ENCODE measurements at regions not wholly inside any gene's neighbourhood (a gene's known extent, or its start where the extent isn't known, plus 50 kb on each side); places are given as distances from the start of the nearest gene placed in this dataset.

DNA sequence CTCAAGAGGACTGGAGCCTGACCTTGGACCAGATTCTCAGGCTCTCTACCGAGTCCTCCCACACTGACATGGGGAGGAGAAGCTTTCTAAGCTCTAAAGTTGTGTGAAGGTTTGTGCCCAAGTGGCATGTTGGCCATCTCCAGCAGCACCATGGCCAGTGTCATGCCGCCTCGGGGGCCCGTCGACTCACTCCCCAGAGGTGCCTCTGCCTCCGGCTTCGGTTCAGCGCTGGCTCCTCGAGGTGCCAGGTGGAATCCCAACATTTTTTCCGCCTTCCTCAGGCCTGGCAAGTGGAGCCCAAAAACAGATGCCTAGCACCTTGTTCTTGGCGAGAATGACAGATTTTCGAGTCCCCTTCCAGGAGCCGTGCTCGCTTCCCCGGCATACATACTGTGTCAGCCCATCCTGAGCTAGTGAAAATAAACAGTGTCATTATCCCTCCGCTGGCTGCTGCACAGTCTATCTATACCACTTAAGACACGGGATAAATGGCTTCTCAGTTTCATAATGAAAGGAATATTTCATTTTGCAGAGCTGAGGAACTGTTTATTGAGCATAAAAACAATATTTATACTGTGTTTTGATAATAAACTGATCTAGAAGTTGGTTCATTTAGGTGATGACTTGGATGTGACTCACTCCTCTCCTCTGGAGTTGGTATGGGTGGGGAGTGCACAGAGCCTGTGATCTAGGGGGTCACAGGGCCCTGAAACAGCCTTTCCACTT lies 328.5 kb upstream of the TLE3 start:
- no peak for DNase-seq (ENCODE audit: low read depth)

DNA sequence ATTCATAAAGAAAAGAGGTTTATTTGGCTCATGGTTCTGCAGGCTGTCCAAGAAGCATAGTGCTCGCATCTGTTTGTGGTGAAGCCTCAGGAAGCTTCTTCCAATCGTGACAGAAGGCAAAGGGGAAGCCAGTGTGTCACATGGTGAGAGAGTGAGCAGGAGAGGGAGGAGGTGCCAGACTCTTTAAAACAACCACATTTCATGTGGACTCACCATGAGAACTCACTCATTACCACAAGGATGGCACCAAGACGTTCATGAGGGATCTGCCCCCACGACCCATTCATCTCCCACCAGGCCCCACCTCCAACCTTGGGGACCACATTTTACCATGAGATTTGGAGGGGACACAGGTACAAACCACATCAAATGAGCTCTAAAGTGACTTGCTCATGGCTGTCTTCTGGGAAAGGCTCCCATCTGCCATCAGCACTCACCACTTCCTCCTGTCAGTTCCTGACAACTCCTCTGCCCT lies 327.3 kb upstream of the TLE3 start:
- no peak for DNase-seq (ENCODE audit: low read depth)

DNA sequence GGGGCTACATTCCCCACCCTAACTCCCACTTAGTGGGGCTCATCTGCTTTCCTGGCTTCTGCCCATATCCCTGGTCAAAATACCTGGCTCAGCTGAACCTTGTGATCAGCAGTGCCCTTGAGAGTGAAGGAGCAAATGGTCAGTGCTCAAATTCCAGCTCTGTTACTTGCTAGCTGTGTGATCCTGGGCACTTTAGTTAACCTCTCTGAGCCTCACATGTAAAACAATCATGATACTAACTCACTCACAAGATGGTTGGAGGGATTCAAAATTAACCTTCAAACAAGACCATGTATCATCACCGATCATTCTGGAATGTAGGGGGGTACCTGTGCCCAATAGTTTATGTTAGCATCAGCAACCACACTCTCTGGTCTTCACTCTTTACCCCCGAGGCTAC lies 325.6 kb upstream of the TLE3 start:
- no peak for DNase-seq (ENCODE audit: low read depth)

DNA sequence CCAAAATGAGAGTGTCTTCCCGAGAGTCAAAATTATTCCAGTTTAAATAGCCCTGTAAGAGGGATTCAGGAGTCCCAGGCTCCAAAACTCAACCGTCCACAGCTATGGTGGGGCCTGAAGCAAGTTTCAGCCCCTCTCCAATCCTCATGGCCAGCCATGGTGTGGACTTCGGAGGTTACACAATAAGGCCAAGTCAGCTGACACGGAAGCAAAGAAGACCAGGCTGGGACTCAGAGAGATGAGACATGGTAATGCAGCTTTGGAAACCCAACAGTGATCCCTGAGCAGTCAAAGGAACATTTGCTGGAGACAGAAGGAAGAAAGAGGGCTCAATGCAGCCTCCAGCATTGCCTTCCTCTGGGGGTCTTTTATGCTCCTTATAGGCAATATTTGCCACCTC lies 324.6 kb upstream of the TLE3 start:
- DNase-seq (ENCODE audit: low read depth), result no peak

DNA sequence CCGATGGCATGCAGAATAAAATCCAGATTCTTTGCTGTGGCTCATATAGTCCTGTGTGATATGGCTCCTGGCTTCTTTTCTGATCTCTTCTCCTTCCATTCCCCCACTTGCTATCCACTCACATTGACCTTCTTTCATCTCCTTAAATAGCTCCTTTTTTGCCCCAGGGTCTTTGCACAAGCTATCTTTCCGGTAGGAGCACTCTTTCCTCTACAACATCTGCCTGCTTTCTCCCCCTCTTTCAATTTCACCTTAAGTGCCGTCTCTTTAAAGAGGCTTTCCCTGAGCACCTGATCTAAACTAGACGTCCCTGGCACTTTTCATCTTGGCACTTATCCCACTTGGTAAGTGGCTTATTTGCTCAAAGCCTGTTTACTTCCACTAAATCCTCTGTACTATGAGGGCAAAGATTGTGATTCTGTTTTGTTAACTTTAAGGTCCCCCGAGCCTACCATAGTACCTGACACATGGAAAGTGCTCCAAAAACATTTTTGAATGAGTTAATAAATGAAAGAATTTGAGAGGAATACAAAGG lies 323.3 kb upstream of the TLE3 start:
- no peak for DNase-seq (ENCODE audit: low read depth)

DNA sequence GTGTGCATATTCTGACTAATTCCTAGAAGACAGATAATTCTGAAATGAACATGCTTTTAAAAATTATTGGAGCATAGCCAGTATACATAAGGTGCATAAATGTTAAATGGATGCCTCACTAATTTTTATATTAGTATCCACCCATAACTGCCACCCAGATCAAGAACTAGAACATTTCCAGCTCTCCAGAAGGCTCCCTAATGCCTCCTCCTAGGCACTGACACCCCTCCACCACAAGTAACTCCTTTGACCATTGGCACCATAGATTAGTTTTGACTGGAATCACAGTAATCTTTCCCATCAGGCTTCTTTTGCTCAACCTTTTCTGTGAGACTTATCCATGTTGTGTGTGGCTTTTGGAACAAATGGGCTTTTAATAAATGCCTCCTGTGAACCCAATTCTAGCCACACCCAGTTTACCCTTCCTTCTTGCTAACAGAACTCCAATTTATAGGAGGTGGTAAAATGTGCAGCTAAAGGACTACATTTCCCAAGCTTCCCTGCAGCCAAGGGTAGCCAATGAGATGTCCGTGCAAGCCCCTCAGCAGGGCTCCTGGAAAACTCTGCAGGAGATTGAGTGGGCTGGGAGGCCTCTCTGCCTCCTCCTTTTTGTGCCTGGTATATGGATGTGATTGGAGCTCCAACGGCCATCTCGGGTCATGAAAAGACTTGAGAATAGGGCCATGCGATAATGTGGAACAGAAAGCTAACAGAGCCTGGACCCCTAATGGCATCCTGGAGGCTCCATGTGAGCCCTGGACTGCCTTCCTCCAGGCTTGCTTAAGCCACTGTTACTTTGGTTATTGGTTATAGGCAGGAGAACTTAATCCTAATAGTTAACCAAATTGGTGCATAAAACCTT lies 322.6 kb upstream of the TLE3 start:
- DNase-seq (ENCODE audit: low read depth), result no peak

DNA sequence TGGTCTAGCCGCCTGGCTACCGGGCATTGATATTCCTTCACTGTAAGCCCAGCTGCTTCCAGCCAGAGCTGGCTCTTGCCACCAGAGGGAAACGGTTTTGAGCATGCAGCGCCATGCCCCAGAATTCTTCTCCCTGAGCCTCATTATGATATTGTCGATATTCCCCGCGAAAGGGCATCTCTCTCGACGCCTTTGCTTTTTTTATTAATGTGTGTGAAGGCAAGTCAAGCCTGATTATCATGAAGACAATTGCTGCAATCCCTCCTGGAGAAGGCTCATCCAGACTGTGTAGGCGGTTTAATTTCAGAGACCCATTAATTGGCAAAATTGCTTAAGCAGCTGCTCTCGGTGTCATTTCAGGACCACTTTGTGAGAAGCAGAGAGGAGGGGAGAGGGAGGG lies 321.2 kb upstream of the TLE3 start:
- DNase-seq (ENCODE audit: low read depth), result no peak

DNA sequence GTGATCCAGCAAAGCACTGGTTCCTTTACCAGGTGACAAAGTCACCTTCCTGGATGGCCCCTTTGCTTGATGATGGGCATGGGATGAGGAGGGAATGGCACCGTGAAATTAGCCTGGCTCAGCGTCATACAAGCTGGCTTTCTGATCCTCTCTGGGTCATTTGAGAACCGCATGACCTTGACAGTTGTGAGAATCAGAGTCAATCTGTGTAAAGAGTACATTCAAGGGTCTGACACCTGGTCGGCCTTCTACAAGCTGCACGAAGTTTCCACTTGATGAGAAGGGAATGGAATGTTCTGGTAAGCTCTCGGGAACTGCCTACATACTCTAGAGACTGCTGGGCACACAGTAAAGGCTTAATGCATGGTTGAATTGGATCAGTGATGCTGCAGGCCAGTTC lies 319.8 kb upstream of the TLE3 start:
- DNase-seq (ENCODE audit: low read depth), result no peak

DNA sequence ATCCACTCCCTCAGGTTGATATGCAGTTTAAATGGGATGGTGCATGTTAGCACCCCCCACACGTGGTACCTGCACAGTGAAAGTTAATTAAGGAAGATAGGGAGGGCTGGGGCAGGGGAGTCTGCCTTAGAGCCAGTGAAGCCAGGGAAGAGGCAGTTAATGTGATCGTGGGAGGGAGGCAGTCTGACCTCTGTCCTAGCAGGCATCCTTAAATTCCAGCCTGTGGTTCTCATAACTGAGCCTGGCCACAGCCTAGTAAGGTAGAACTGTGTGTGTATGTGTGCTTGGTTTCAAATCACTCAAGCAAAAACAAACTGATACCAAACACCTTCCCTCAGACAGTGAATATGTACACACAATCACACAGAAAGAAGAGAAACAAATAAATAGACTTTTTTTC lies 319.1 kb upstream of the TLE3 start:
- DNase-seq (ENCODE audit: low read depth), result no peak

DNA sequence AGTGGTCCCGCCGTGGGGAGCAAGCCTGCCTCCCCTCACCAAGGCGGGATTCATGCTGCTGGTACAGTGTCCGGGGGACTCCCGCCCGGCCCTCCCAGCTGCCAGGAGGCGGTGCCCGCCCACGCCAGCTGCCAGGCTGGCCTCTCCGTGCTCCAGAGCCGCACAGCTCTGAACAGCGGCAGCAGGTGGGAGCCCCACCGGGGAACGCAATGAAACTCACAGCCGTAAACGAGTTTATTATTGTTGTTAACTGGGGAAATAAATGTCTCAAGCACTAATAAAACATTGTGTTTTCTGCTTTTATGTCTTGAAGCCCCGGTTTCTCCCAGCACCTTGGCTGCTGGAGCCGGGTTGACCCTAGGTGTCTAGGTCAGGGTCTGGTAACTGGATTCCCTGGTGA lies 317.7 kb upstream of the TLE3 start:
- no peak for DNase-seq (ENCODE audit: low read depth)

DNA sequence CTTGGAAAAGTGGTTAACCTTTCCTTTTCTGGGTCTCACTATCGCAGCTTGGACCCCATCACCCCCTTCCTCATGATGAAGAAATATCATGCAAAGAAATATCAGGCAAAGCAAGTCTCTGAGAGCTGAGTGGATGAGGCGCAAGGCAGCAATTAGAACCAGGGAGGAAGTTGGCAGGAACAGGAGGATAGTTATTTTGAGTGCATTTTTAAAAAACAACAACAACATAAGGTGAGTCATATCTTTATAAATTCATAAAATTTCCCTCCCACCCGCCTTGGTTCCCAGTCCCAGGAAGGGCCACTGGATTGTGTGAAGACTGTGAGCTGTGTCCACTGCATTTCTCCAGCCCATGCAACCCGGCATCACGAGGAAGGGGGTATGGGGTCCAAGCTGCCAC lies 316.9 kb upstream of the TLE3 start:
- DNase-seq (ENCODE audit: low read depth), result no peak

DNA sequence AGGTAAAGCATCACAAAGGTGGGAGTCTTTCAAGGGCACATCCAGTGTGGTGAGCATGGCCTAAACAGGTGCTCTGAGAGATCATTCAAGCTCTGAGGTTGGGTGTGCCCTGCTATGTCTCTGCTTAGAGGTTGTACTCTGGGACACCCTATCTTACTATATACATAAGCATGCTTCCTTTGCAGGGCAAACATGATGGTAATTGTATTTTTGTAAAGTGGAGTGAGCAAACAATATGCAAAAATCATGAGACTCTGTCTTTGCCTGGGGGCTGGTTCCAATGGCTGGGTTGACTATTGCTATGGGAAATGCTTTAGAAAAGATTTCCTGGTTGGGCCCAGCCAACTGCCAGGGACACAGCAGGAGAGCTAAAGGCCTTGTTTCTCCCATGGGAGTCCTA lies 315.1 kb upstream of the TLE3 start:
- DNase-seq (ENCODE audit: low read depth), result no peak

DNA sequence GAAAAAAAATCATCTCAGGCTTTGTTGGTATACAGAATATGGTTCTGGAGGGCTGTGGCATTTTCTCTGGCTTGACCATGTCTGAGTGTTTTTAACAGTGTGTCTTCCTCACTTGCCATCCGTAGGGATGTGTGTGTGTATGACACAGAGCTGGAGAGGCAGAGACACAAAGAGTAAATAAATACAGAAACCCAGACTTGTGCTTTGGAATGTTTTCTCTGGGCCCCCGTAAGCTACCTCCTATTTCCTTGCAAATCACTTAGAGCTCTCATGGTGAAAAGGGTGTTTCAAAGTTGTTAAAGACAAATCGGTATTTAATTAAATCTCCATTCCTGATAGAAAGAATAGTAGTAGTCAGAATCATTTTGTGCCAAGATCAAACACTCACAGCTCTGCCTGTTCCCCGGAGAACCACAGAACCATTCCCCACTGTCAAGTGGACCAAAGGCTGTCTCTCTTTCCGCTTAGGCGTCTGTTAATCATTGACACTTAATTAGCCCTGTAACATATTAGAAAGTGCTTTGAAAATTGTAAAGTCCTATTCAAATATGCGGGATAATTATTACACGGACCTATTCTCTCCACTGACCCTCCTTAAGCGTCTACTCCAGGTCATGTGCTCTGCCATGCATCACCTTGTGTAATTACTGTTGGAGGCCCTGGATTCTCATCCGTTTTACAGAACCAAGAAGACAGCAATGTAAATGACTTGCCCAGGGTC lies 313.6 kb upstream of the TLE3 start:
- DNase-seq (ENCODE audit: low read depth), result no peak

DNA sequence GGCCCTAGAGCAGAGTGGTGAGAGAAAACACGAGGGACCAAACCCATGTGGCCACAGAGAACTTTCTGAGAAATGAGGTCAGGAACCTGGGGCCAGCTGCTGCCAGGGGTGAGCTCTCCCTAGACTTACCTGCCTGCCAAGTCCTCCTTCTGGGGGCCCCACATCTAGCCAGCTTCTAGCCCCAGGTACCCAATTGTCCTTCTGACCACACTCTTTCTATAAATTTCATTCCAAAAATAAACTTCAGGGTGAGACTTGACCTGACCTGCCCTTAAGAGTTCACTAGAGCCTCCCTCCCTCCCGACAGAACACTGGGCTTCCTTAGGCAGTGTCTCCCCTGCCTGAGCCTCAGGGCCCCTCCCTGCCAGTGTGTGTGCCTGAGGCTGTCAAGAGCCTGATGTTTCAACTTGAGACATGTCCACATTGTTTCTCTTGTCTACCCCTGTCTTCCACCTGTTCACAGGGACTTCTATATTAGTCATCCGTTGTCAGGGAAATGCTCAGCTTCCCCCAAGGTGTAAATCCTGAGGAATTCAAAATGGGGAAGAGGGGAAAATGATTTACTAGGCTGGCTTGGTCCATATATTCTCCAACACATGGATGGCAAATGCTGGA lies 312.8 kb upstream of the TLE3 start:
- no peak for DNase-seq (ENCODE audit: low read depth)

DNA sequence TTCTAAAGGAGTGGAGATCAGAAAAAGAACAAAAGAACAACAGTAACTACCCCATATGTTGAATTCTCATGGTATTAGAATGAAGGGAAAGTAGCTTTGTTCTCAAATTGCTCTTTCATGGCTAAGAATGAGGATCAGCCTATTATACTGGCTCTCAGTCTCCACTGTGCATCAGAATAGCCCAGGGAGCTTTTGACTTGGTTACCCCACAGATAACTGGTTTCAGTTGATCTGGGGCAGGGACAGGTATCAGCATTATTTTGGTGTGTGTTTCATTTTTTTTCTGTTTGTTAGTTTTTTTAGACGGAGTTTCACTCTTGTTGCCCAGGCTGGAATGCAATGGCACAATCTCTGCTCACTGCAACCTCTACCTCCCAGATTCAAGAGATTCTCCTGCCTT lies 311.7 kb upstream of the TLE3 start:
- no peak for DNase-seq (ENCODE audit: low read depth)

DNA sequence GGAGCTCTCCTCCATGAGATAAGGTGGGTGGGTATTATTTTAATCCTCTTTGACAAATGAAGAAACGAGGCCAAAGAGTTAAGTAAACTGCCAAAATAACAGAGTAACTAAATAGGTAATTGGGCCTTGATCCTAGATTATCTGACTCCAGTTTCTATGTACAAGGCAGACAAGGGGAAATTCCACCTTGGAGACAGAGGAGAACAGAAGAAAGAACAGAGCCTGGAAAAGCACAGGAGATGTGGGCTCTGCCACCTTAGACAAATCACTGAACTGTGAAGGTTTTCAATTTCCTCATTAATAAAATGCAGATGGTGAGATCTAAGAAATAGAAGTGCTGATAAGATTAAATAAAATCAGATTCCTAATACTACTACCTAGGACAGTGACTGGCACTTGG lies 310.2 kb upstream of the TLE3 start:
- no peak for DNase-seq (ENCODE audit: low read depth)

DNA sequence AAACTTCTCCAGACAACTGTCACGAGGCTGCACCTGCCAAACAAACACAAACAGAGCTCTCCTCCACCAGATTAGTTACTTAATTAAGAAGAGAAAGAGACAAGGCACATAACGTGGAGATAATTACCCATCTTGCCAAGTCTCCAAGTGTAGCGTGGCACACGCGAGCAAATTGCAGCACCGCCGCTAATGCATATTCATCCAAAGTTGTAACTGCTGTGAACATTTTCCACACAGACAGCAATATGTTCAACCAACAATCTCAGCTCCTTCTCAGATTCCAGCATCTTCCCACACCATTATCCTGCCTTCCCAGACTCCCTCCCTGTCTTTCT lies 309.6 kb upstream of the TLE3 start:
- no peak for DNase-seq (ENCODE audit: low read depth)

DNA sequence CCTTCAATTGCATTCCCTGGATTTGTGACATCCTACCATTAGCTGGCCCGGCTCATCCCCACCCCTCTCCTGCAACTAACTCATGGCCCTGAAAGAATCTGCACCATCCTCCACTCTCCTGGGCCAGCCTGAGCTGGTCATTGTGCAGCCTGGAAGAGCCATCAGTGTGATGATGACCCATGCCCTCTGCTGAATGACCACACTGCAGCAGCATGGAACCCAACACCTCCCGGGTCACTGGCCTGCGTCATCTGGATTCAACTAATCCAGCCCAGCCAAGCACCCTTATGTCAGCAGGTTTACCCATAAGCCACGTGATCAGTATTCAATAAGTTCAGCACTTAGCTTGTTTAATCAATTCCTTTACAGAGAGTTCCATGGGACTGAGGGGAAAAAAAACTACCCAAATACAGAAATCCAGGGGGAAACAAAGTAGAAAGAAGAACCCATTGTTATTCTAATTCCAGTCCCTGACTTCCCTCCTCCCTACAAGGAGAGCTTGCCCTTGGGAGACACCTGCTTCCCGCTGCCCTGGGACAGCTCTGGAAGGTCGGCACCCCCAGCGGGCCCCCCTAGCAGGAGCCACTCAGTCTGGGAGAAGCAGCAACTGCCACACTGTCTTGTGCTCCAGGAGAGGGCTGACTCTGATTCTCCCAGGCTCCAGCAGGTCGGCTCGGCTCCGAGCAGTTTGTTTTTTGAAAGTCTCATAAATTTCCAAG lies 309.1 kb upstream of the TLE3 start:
- DNase-seq (ENCODE audit: low read depth), result no peak

DNA sequence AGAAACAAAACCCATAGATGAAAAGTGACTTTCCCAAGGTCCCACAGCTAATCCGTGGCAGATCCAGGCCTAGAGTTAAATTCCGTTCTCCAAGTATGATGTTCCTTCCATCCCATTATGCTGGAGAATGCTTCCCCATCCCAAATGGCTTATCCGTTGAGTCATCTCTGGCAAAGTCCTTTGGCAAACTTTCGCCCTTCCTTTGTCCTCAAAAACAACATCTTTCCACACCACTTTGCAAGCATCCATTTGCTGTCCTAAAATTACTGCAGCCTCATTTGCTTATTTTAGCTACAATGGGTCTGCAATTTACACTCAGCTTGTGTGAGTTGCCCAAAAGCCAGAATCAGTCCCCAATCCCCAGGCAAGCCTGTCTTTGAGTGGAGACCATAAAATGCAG lies 304.0 kb upstream of the TLE3 start:
- no peak for DNase-seq (ENCODE audit: low read depth)

DNA sequence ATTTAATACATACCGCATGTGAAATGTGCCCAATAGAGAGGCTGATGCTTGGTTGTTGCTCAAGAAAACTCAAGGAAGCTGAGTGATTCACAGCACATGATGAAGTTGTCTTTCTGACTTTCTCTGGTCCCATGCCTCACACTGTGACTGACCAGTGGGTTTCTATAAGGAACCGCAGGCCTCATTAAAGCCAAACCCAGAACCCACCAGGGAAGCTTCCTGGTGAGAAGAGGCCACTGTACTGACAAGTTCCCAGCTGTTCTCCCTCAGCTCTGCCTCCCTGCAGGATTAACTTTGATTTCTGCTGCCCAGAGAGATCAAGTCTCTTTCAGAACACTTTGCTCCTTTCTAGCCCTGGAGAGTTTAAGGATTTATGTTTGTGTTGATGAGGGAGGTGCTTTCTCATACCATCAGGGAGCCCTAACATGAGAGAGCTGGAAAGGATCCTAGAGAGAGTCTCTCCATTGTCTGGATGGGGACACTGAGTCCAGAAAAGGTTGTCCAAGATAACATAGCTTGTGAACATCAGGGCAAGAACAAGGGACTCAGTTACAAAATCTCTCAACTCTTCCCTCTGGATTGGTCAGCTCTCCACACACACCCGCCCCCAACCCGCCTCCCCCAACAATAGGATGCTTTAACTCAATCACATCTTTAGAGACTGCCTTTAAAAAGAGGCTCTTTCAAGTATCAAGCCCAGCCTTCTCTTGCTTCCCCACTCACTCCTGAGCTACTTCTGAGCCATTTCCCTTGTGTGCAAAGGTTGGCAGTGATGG lies 303.2 kb upstream of the TLE3 start:
- DNase-seq (ENCODE audit: low read depth), result no peak

DNA sequence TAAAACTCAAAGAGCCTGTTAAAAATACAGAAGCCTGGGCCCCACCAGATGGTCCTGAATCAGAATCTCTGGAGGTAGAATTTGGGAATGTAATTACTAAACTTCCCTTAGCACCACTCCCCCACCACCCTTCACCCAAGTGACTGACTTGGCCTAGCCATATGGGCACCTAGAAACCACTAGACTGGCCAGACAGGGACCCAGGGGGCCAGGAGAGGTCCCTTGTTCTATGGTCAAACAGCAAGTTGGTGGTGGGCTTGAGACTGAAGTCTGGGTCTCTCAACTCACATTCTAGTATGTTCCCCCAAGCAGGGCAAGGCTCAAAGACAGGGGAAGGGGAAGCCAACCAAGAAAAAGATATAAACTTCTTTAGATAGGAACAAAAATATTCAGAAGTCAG lies 301.5 kb upstream of the TLE3 start:
- DNase-seq (ENCODE audit: low read depth), result no peak
